Astrocyte of the spinal cord (primary cell): ENCODE measurements at regions not wholly inside any gene's neighbourhood (a gene's known extent, or its start where the extent isn't known, plus 50 kb on each side); places are given as distances from the start of the nearest gene placed in this dataset.

Experiments used
- DNase-seq: peaks from one replicate; pipeline ENCODE4 v3.0.0; 2011; ENCODE audit warnings: low read depth, low spot score
- H3K4me3 ChIP-seq: 2 replicates; pipeline ENCODE4 v1.5.1; 2011; ENCODE audit warnings: low read depth, mild to moderate bottlenecking, low read length, moderate library complexity
- in situ Hi-C: cut with HindIII; loops from 2 replicates; pipeline ENCODE4 v1.10.0; 2017; ENCODE audit warnings: low sequenced_read_pairs
- TF ChIP-seq, protein P1 (sequence below): IDR thresholded peaks from 2 replicates; pipeline ENCODE4 v1.5.1; 2012; ENCODE audit warnings: low read depth, mild to moderate bottlenecking, low read length, inconsistent platforms

DNA sequence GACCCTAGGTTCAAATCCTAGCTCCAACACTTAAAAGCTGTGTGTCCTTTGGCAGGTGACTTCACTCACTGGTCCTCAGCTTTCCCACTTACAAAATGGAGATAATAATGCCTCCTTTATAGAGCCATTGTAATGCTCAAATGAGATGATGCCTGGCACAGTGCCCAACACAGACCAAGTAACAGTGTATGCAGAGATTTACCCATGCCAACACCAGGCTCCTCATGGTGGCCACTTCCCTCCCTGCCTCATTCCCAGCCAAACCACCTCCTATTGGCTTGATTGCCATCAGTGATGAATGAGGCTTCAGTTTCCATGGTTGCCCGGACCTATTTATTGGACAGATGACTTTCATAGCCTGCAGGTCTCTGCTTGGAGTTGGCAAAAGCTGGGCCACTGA lies 469.4 kb downstream of the CDK5RAP2 start:
- DNase-seq: no peak
- TF ChIP-seq, protein P1, sequence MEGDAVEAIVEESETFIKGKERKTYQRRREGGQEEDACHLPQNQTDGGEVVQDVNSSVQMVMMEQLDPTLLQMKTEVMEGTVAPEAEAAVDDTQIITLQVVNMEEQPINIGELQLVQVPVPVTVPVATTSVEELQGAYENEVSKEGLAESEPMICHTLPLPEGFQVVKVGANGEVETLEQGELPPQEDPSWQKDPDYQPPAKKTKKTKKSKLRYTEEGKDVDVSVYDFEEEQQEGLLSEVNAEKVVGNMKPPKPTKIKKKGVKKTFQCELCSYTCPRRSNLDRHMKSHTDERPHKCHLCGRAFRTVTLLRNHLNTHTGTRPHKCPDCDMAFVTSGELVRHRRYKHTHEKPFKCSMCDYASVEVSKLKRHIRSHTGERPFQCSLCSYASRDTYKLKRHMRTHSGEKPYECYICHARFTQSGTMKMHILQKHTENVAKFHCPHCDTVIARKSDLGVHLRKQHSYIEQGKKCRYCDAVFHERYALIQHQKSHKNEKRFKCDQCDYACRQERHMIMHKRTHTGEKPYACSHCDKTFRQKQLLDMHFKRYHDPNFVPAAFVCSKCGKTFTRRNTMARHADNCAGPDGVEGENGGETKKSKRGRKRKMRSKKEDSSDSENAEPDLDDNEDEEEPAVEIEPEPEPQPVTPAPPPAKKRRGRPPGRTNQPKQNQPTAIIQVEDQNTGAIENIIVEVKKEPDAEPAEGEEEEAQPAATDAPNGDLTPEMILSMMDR: no peak
- no peak overlapping the region for H3K4me3 ChIP-seq
- in situ Hi-C loops: no loop called here

DNA sequence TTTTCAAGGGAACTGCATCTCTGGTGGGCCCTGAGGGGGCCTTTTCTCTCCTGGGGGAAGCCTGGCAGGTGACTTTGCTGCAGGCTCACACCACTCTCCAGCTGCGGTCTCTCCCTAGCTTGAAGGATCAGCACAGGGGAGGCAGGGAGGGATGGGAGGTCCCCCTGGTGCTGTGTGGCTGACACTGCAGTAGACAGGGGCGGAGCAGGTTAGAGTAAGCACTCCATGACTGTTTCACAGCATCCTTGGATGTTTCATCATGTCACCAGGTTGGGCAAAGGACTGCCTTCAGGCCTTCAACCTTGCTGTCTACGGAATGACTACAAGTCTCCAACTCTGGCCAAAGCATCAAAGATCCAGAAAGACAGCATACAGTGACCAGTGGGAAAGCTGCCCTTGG lies 470.7 kb downstream of the CDK5RAP2 start:
- H3K4me3 ChIP-seq: no peak overlapping the region
- in situ Hi-C loops: no loop called here
- no peak for DNase-seq
- TF ChIP-seq, protein P1: no peak

DNA sequence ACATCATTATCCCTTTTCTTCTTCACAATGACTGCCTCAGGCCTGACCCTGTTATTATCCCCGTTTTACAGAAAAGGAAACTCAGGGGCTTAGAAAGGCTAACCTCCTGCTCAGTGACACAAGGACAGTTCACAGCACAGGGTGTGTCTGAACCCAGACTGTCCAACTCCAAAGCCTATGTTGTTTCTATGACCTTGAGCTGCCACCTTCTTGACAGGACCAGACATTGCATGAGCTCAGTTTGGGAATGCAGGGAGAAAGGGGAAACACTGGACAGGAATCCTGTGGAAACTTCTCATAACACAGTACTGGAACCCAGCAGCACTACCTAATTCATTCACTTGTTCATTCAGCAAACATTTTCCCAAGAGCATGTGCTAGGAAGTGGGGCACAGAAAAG lies 472.8 kb downstream of the CDK5RAP2 start:
- TF ChIP-seq, protein P1: no peak
- no peak overlapping the region for H3K4me3 ChIP-seq
- no peak for DNase-seq
- in situ Hi-C loops: no loop called here

DNA sequence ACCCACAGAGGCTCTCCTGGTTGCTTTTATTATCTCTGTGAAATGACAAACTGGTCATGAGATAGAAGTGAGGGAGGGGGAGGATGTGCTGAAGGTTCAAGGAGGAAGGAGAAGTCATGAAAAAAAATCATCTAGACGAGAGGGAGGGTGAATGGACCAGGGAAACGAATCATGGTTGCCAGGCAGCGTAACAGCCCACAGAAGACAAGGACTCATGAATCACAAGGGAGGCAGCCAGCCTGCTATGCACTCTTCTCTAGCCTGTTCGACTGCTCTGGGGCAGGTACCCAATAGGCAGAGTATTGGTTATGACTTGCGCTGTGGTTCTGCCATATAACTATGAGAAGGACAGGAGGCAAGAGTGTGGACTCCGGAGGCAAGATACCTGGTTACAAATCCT lies 475.2 kb downstream of the CDK5RAP2 start:
- TF ChIP-seq, protein P1: no peak
- no peak for DNase-seq
- H3K4me3 ChIP-seq: no peak overlapping the region
- in situ Hi-C loops: no loop called here

DNA sequence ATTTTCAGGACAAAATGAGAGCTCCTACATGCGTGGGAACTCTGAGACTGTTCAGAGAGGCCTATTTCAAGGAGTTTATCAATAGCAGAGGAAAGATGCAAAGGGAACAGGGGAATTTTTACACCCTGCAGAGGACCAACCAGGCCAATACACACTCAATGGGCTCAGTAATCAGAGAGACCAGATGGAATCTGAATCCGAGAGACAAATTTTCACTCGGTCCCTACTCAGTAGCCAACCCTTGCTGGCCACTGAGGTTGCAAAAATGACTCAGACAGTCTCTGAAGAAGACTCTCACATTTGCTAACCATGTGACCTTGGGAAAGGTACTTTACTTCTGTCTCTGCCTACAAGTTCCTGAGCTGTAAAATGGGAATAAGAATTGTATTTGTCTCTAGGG lies 479.4 kb downstream of the CDK5RAP2 start:
- in situ Hi-C loops: no loop called here
- TF ChIP-seq, protein P1: no peak
- no peak for DNase-seq

DNA sequence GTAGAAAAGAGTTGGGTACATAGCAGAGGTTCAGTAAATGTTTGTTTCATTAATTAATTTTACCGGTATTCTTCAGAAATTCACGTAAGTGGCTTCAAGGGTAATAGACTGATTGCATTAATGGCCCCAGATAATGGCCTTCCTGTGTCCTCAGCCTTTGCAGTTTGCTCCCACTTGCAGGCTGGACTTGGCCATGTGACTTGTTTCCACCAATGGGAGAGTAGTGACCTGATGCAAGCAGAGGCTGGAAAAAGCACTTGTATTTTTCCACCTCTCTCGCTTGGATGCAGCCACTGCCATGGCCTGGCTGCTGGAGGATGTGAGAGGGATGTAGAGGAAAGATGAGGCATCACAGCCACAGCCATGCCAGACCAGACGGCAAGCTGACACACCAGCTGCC lies 480.9 kb downstream of the CDK5RAP2 start:
- H3K4me3 ChIP-seq: no peak overlapping the region
- in situ Hi-C loops: no loop called here
- TF ChIP-seq, protein P1: no peak
- DNase-seq: no peak

More for the DNA sequence above, 479.4 kb downstream of the CDK5RAP2 start:
- no peak overlapping the region for H3K4me3 ChIP-seq

DNA sequence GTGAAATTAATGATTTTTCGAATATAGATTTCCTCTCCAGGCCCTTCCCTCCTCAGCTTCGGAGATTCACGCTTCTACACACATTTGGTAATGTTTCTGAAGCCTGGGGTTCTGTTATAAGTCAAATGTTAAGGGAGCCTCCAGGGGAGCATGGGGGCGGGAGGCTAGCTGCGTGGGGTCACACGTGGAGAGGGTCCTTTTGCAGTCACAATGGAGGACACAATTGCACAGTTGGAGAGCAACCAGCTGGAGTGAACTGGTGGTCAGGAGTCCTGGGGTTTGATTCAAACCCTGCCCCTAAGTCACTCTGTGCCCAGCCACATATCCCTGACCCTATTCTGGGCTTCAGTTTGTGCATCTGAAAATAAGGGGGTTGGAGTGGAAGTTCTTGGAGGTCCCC lies 481.4 kb downstream of the CDK5RAP2 start:
- in situ Hi-C loops: no loop called here
- no peak for DNase-seq

More for the DNA sequence above, 481.4 kb downstream of the CDK5RAP2 start:
- no peak overlapping the region for H3K4me3 ChIP-seq
- TF ChIP-seq, protein P1: no peak
